Amygdala (tissue), 56 donors: ENCODE measurements at regions not wholly inside any gene's neighbourhood (a gene's known extent, or its start where the extent isn't known, plus 50 kb on each side); places are given as distances from the start of the nearest gene placed in this dataset.
A peak's percentile ranks its signal among the peaks of the same experiment; 100 is the strongest.

Experiments
- DNase-seq, 56 donors: peaks; one replicate each; lab custom pipeline; 2025; lab: John Stamatoyannopoulos, UW

DNA sequence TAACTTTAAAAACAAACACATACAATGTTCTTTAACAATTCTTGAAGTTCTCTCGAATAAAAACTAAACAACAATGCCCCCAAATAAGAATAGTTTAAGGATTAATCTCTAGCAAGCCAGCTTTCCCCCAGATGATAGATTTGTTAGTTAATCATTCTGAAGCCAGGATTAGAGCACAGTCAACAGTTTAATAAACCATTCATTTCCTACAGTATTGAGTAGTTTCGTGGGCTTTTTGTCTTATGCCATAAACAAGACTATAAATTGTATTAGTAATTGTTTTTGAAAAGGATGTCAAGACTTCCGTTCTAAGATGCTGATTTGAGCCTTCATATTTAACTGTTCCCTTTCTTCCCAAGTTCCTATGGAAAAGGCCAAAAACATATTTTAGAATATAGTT is 136.6 kb downstream of the PIK3R1 start:
- DNase-seq = no peak

DNA sequence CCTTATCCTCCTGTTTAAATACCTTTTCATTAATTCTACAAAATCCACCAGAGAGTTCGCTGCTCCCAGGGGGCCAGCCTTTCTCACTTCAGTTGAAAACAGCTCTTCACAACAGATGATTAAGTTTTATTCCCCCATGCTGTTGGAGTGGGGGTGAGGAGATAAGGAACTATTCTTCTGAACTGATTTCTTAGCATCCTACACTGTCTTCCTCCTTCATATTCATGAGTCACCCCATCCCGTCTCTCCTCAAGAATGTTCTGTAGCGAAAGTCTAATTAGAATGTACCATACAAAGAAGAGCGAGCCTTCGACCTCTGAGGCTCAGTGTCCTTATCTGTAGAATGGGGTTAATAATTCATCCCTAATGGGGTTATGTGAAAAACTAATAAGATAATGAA is 138.0 kb downstream of the PIK3R1 start:
- no peak for DNase-seq

DNA sequence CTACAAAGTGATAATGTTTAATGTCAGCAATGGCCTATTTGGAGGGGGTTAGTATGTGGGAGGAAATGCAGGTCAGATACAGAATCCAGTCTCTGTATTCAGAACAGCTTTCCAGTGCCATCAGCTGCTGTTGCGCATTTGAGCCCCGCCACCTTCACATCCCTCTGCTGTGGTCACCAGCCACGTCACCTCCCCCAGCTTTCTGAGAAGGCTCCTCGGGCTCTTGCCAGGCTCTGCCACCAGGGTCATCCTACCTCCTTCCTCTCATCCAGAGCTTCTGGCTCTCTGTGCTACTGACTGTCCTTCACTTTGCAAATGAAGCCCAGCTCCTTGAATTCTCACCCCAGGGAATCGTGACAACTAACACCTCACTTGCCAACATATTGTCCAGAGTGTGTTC is 138.8 kb downstream of the PIK3R1 start:
- no peak for DNase-seq

DNA sequence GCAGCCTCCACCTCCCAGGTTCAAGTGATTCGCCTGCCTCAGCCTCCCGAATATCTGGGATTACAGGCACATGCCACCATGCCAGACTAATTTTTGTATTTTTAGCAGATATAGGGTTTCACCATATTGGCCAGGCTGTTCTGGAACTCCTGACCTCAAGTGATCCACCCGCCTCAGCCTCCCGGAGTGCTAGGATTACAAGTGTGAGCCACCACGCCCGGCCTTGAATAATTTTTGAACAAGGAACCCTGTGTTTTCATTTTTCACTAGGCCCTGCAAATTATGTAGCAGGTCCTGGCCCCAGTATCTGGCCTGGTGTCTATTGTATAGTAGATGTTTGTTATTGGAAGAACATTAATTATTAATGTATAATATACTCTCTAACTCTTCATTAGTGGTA is 140.7 kb downstream of the PIK3R1 start:
- no peak for DNase-seq

DNA sequence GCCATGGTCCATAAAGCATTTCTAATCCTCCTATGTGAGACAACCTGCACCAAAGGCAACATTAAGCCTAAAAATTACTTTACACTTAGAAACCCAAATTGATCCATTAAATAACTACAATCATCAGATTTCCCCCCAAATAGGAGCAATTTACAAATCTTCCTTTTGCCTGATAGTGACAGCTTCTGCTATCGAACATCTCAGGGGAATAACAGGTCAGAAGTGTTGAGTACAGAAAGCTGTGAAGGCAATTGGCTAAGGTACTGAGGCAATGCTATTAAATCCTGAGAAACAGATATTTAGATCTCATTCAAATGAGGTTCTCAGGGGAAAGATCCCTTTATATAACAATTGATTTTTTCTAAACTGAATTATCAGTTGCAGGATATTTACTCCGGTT is 141.1 kb downstream of the PIK3R1 start:
- no peak for DNase-seq

DNA sequence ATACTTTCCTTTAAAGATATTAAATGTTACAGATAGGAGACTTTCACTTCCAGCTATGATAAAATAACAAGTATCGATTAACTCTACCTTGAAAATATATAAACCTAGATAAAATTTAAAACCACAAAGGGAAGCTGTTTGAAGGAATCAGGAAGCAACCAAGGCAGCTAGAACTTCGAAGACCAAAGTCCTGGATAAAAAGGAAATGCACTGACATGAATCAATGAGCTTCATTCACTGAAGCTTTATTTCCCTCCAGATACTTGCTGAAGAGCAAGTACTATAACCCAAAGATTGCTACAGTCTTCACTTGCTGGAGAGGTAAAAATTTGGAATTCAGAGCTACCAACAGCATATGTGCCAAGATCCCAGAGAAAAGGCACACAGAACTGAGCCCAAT is 144.1 kb downstream of the PIK3R1 start:
- no peak for DNase-seq

DNA sequence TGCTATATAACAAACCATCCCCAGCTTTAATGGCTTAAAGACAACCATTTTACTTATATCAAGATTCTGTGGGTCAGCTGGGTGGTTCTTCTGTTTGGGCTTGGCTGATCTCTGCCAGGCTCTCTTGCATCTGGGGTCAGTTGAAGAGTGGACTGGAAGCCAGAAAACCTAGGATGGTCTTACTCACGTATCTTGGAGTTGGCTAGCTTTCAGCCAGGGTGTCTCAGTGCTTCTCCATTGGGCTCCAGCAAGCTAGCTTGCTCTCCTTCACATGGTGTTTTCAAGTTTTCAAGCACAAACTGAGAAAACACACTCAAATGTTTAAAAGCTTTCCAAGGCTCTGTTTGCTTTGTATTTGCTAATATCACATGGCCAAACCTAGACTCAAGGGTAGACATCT is 146.8 kb downstream of the PIK3R1 start:
- DNase-seq = no peak

DNA sequence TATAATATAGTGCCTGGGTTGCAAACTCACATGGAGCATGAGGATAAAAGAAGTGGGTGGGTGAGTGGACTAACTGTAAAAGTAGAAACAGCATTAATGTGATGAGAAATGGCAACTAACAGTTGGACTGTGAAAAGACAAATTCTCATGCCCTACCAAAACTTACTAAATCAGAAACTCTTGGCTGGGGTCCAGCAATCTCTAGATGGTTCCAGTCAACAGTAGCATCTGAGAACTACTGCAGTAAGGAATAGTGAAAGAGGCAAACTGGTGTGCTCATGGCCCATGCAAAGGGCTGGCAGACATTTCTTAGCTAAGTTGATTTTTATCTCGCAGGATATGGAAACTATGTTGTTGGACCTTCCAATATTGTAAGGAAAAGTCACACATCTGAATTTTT is 150.3 kb downstream of the PIK3R1 start:
- peak in 2 of 56 donors; percentile 9 to 11 for DNase-seq

DNA sequence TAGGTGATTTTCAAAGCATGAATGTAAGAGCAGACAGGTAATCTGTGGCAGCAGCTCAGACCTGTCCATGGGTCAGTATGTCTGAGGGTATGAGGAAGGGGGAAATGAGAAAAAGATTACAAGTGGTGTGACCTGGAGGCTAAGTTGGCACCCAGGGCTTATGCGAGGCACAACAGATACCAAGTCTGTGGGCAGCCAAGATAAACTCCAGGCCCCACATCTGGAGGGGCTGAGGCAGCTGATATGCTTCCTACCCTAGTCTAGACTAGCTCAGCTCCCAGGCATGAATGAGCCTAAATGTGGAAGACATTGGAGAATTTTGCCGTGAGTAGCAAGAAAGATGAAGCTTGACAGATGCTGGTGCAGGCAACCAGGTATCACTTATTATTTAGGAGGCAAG is 151.7 kb downstream of the PIK3R1 start:
- no peak for DNase-seq

DNA sequence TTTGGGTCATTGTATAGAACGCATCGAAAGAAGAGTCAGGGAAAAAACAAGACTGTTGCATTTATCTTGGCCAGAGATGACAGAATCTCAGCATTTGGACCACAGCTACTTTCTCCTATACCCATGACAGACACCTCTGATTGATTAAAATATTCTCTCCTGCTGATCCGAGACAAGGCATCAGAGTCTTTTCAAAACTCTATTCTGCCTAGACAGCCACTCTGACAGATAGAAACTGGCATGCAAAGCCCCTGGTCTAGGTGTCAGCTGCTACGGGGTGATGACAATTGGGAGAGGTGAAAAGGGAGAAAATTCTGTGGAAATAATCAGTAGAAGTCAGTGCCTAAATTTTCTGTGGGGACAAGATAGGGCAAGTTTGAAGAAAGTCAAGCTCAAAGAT is 152.2 kb downstream of the PIK3R1 start:
- DNase-seq = no peak

DNA sequence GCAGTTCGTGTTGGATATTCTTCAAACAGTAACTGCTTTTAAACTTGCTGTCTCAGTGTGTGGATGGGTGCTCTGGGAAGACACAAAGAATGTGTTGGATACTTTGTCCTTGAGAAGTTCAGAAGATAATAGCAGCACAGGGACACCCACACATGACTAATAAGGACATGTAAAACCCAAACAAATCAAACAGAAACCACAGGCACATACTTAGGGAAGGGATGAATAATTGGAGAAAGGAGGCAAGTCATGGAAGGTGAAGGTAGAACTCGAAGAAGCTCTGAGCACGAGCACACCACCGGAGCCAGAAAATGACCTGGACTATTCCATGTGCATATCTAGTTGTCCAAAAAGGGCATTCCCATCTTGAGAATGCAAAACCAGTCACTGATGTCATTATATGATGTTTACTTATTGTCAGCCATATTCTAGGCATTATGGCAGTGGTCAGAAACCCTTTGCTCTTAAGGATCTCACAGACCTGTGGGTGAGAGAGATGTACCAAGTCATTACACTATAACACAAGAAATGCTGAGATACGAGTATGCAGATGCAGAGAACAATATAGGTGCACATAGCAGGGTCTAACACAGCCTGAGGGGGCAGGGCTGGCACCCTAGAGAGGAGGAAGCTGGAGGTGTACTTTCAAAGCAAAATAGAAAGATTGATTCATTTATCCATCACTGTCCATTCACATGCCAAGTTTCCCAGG is 152.9 kb downstream of the PIK3R1 start:
- no peak for DNase-seq

DNA sequence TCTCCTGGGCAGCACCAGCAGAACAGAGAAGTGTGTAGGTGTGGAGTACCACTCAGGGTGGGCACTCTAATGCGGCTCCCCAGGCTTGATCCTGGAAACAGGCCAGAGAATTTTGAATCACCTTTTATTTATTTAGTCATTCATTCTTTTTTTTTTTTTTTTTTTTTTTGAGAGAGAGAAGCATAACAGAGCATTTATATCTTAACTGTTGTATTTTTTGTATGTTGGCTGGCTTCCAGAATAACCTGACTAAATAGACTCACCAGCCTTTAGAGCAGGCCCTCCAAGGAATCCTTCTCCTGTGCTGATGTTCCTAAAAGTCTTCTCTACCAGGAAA is 153.4 kb downstream of the PIK3R1 start:
- DNase-seq = no peak

DNA sequence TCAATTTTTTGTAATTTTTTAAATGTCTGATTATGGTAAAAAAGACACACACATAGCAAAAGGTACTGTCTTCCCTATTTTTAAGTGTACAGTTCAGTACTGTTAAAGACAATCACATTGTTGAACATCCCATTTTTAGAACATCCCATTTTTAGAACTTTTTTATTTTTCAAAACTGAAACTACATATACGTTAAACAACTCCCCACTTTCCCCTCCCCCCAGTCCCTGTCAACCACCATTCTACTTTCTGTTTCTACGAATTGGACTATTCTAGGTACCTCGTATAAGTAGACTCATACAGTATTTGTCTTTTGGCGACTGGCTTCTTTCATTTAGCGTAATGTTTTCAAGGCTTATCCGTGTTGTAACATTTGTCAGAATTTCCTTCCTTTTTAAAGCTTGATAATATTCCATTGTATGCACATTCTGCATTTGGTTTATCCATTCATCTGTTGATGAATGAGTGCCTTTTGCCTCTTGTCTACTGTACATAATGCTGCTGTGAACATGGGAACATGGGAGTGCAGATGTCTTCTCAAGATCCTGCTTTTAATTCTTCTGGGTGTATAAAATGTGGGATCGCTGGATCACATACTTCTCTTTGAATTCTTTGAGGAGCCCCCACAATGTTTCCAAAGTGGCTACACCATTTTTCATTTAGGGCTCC is 154.0 kb downstream of the PIK3R1 start:
- no peak for DNase-seq

DNA sequence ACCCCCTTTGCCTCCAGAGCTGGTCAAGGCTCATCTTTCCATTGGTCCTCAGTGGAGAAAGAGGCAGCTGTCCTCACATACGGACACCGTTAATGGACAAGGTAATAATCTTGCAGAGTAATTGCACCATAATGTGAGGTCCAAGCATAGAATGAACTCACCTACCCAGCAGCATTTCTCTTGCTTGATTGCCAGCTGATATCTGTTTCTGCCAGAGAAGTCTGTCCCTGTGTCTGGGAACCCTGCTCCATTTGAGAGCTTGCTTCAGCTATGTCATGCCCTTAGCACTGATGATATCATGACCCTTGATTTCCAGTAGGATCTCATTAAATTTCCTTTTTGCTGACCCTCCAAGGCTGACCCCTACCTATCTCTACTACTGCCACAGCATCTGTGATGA is 154.6 kb downstream of the PIK3R1 start:
- DNase-seq = no peak

DNA sequence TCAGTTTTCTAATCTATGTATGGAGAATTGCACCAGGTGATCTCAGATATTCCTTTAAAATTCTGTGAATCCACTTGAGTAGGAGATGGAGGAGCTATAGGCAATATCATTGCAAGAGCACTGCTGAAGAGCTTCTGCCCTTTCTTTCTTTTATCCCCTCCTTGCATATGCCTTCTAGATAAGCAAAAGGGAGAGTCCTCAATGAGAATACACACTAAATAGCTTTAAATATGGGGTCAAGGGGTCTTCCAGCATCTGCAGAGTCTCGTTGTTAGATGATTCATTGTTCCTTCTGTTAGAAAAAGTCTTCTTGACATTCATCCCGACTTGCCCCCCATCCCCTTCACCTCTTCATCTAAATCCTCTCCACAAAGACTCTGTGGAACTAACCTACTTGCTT is 156.1 kb downstream of the PIK3R1 start:
- no peak for DNase-seq

DNA sequence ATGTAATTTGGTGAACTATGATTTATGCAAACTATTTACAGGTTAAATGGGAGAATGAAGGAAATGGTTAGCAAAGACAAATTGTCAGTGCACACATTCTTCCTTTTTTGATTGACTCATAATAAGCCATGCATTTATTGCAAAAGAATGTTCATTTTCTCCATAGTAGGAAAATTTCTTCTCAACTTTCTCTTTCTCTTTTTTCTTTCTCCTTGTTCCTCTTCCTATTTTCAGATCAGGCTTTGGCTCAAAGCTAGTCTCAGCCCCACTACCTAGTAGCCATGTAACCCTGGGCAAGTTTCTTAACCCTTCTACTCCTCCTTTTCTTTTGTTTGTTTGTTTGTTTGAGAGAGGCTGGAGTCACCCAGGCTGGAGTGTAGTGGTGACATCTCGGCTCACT is 156.6 kb downstream of the PIK3R1 start:
- DNase-seq = no peak

DNA sequence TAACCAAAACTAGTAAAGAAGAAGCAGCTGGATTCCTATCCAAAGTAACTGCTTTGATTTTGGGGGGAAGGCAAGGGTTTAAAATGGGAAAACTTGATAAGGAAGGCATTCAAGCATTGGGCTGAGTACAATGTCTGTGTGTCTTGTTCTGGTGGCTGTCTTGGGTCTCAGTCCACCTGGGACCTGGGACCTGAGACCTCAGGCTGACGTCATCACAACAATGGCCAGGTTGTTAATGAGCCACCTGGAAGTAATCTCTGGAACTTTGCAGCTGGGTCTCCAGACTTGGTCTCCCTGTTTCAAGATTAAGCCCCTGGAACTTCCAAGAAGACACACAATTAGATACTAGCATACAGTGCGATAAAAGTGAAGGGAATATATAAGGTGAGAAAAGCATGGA is 157.5 kb downstream of the PIK3R1 start:
- DNase-seq = no peak

DNA sequence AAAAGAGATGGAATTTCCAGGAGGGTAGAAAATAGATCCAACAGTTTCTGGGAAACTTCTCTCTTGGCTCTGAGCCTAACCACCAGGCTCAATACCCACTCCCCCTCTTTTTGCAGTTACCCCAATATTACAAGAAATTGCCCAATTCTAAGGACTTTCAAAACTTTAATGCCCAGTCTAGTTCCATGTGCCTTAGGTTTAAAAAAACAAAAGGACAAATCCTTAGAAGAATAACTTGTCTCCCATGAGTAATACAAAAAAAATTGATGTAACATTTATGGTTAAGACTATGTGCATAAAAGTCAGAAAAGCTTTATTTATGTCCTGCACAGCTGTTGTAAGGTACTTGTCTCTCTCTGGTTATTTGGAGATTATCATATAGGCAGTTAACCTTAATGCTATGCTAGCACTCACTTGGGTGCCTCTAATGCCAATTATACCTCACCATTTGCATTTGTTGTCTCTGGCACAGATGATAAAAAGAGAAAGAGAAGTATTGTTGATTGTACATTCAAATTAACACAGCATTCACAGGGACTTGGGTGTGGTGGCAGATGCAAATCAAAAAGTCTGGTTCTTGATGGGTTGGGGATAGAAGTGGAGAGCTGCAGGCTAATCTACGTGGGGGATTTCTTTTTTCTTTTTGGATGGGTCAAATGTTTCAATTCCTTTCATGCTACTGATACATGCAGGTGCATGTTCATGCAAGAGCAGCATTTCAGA is 159.4 kb downstream of the PIK3R1 start:
- DNase-seq = no peak

DNA sequence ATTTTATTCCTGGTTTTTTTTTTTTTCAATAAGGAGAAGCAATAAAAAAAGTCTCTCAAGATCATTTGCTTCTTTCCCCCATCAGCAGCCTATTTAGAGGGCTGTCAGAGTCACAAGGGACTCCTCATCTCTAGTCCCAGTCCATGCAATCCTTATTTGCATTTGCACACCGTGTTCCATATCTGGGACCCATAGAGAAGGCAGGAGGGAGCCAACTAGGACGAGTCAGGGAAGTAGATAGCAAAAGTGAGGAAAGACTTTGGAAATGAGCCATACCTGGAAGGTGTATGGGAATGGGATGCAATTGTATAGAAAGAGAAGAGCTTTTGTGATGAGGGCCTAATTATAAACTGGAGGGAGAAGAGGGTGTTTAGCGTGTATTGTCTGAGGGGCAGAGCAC is 160.0 kb downstream of the PIK3R1 start:
- DNase-seq = no peak

DNA sequence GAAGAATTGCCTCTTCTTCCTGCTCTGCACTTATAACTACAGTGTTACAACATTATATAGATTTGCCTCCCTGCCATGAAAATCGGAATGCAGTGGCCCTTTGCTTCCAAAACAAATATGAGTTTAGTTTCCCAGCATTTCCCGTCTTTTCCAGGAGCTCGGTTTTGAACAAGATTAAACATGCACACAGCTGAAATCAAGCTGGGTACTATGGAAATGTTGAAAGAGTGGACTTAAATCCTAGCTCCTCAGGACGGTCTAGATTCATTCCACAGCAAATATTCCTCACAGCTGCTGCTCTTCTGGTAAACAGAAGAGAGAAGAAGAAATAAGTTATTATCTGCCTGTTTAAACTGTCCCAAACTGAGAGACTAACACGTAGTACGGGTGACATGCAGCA is 161.4 kb downstream of the PIK3R1 start:
- no peak for DNase-seq

DNA sequence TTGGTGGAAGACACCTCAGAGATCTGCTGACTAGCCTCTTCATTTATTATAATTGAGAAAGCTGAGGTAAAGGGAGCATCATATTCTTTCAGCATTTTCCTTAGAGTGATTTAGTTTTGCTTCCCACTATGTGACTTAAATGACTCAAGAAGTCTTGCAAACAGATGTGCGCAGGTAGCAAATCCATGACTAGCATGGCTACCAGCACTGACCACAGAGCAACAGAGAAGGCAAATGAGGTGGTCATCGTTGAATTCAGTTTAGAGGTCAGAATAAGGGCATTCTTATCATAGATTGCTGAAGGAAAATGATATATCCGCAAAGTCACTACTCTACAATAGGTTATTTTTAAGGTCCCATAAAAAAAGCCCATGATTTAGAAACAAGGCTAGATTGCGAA is 162.2 kb downstream of the PIK3R1 start:
- no peak for DNase-seq

DNA sequence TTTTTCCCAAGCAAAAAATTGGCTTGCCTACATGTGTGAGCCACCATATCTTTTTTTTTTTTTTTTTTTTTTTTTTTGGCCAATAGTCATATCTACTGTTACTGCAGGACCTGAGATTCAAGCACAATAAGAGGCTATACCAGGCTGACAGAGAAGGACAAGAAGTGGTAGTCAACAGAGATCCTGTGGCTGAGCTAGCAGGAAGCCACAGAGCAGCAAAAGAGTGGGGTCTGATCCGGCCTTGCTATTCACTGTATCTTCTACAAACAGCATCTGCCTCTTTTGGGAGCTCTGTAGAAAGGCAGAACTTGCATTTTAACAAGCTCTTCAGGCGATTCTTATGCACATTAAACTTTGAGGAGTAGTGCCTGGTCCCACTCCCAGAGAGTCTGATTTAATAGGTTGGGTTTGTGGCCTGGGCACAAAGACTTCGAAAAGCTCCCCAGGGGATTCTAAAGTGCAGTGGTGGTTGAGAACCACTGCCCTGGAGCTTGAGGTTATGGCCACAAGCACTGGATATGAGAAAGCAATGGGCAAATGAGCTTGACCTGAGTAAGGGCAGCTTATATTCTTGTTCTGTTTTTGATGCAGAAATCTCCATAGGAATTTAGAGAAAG is 162.8 kb downstream of the PIK3R1 start:
- no peak for DNase-seq
